Breast epithelium (tissue), 4 donors: ENCODE measurements at regions not wholly inside any gene's neighbourhood (a gene's known extent, or its start where the extent isn't known, plus 50 kb on each side); places are given as distances from the start of the nearest gene placed in this dataset.
"Not testable (repeated sequence)": the region's sequence is repeated elsewhere in the genome, so short reads cannot be mapped to it uniquely, and the experiment has no call there.

Experiments
- DNase-seq, 2 donors: peaks; one replicate each; pipeline ENCODE4 v3.0.0-alpha.2; 2019; ENCODE audit warnings: low spot score in 2 of 2
- H3K27ac ChIP-seq, 2 donors: fragments of 200-600 bp; sonication (generic) in 1 of 2; one replicate each; pipeline ENCODE4 v1.5.1; 2016 to 2019; ENCODE audit warnings: mild to moderate bottlenecking in 1 of 2
- H3K27me3 ChIP-seq, 2 donors: fragments of 200-600 bp; sonication (generic) in 1 of 2; one replicate each; pipeline versions ENCODE4 v1.5.1 to v1.6.0; 2017 to 2019; ENCODE audit warnings: control low read depth in 1 of 2, mild to moderate bottlenecking in 1 of 2
- H3K36me3 ChIP-seq: fragments of 200-600 bp; one replicate; pipeline ENCODE4 v1.5.1; 2019
- H3K4me1 ChIP-seq, 2 donors: fragments of 200-600 bp; sonication (generic); one replicate each; pipeline ENCODE4 v1.5.1; 2016 to 2019; ENCODE audit warnings: control low read depth in 1 of 2
- H3K4me3 ChIP-seq, 3 donors: fragments of 200-600 bp; sonication (generic); 1 replicate in 2 of 3; 2 replicates in 1 of 3; pipeline ENCODE4 v1.5.1; 2016 to 2019; ENCODE audit warnings: mild to moderate bottlenecking in 3 of 3, moderate library complexity in 2 of 3
- H3K9me3 ChIP-seq, 2 donors: fragments of 200-600 bp; sonication (generic) in 1 of 2; one replicate each; pipeline ENCODE4 v1.5.1; 2016 to 2019; ENCODE audit warnings: control low read depth in 1 of 2
- CTCF ChIP-seq, 3 donors: fragments of 450-650 bp; IDR thresholded peaks; one replicate each; pipeline ENCODE4 v1.5.1; 2016 to 2017; ENCODE audit warnings: antibody characterized with exemption in 3 of 3, mild to moderate bottlenecking in 3 of 3, moderate library complexity in 3 of 3
- POLR2A ChIP-seq: fragments of 450-650 bp; IDR thresholded peaks from one replicate; pipeline ENCODE4 v1.6.1; 2016; ENCODE audit warnings: antibody characterized with exemption, mild to moderate bottlenecking, moderate library complexity
- POLR2AphosphoS5 ChIP-seq, 3 donors: sonication (generic); formaldehyde crosslinking; IDR thresholded peaks; one replicate each; pipeline ENCODE4 v1.6.1; 2017; ENCODE audit warnings: antibody characterized with exemption in 3 of 3
- intact Hi-C: fragments of 100-400 bp; cut with DNase I; formaldehyde crosslinking; loops from one replicate; pipeline ENCODE4 v1.15.1; 2023; ENCODE audit warnings: low total_unique reads

GRCh38 chr10:105579112-105579511, 938.0 kb downstream of the SORCS3 start:
- Histone ChIP-seq H3K27me3 (no peaks in the 10 kb centered on the region), H3K27ac (no peak overlapping the region), H3K4me3 (no peak overlapping the region), H3K36me3 (no peaks in the 10 kb centered on the region), H3K4me1 (no peaks in the 10 kb centered on the region), H3K9me3 (peaks cover 0 to 8% of the 10 kb centered on the region in 2 donors)
- intact Hi-C loops = no loop called here
- DNase-seq = no peak
- TF ChIP-seq POLR2A (no peak), CTCF (IDR thresholded peaks at IDR 0.05) (no peak), POLR2AphosphoS5 (IDR thresholded peaks at IDR 0.05) (no peak)

- intact Hi-C loops = no loop called here
- Histone ChIP-seq H3K9me3 (peaks cover 0 to 18% of the 10 kb centered on the region in 2 donors), H3K36me3 (no peaks in the 10 kb centered on the region), H3K27ac (no peak overlapping the region), H3K4me3 (no peak overlapping the region), H3K27me3 (no peaks in the 10 kb centered on the region), H3K4me1 (no peaks in the 10 kb centered on the region)
- no peak for TF ChIP-seq POLR2AphosphoS5 (IDR thresholded peaks at IDR 0.05)
- DNase-seq = no peak
Observed at GRCh38 chr10:105577865-105578607, 936.9 kb downstream of the SORCS3 start.

GRCh38 chr10:105559333-105560097, 918.4 kb downstream of the SORCS3 start:
- Histone ChIP-seq H3K27ac (no peak overlapping the region), H3K9me3 (no peaks in the 10 kb centered on the region), H3K36me3 (no peaks in the 10 kb centered on the region), H3K4me3 (no peak overlapping the region), H3K4me1 (no peaks in the 10 kb centered on the region), H3K27me3 (no peaks in the 10 kb centered on the region)
- intact Hi-C loops = no loop called here
- TF ChIP-seq POLR2AphosphoS5 (IDR thresholded peaks at IDR 0.05) (no peak), POLR2A (no peak), CTCF (IDR thresholded peaks at IDR 0.05) (no peak)
- no peak for DNase-seq

- DNase-seq, H3K27me3 ChIP-seq, intact Hi-C loops, H3K36me3 ChIP-seq, H3K4me1 ChIP-seq, H3K4me3 ChIP-seq, H3K9me3 ChIP-seq, H3K27ac ChIP-seq: not testable (repeated sequence)
Observed at GRCh38 chr10:105550453-105550852, 909.4 kb downstream of the SORCS3 start.

- Histone ChIP-seq H3K4me1 (no peaks in the 10 kb centered on the region), H3K36me3 (no peaks in the 10 kb centered on the region), H3K27ac (no peak overlapping the region), H3K27me3 (no peaks in the 10 kb centered on the region), H3K9me3 (no peaks in the 10 kb centered on the region), H3K4me3 (no peak overlapping the region)
- intact Hi-C loops = no loop called here
- TF ChIP-seq CTCF (IDR thresholded peaks at IDR 0.05) = no peak
- TF ChIP-seq POLR2AphosphoS5 (IDR thresholded peaks at IDR 0.05) = no peak
- no peak for TF ChIP-seq POLR2A
- no peak for DNase-seq
Observed at GRCh38 chr10:105549731-105550130, 908.6 kb downstream of the SORCS3 start.

GRCh38 chr10:105545101-105545500, 904.0 kb downstream of the SORCS3 start:
- intact Hi-C loops = no loop called here
- H3K36me3 ChIP-seq = no peaks in the 10 kb centered on the region
- no peak for DNase-seq

More at GRCh38 chr10:105545101-105545500, 904.0 kb downstream of the SORCS3 start:
- no peak overlapping the region for H3K27ac ChIP-seq
- H3K27me3 ChIP-seq = no peaks in the 10 kb centered on the region
- TF ChIP-seq CTCF (IDR thresholded peaks at IDR 0.05) (no peak), POLR2A (no peak), POLR2AphosphoS5 (IDR thresholded peaks at IDR 0.05) (no peak)
- no peak overlapping the region for H3K4me3 ChIP-seq
- H3K9me3 ChIP-seq = no peaks in the 10 kb centered on the region
- H3K4me1 ChIP-seq = no peaks in the 10 kb centered on the region
